ENCODE measurements at regions not wholly inside any gene's neighbourhood (a gene's known extent, or its start where the extent isn't known, plus 50 kb on each side); places are given as distances from the start of the nearest gene placed in this dataset.

- CTCF ChIA-PET, result interaction anchor here (0.7 kb wide), 1 partner anchor 22 kb away, joined by 4 read pairs; no protein-coding TSS in a partner anchor
- Histone ChIP-seq H3K27me3 (replicated peaks in 1 of 2; ENCODE audit: control insufficient read depth in 2 of 2, insufficient read depth in 2 of 2, low read length in 1 of 2) (no peaks in the 10 kb centered on the region), H3K4me2 (ENCODE audit: control insufficient read depth, insufficient read depth) (no peak overlapping the region), H3K9me3 (replicated peaks; ENCODE audit: control insufficient read depth, insufficient read depth, low read length) (no peaks in the 10 kb centered on the region), H3K4me3 (no peak overlapping the region), H2AFZ (ENCODE audit: control insufficient read depth, low read depth, low read length) (no peak overlapping the region), H3K27ac (ENCODE audit: control insufficient read depth, insufficient read depth) (no peak overlapping the region), H4K20me1 (ENCODE audit: control insufficient read depth, insufficient read depth) (no peaks in the 10 kb centered on the region), H3K9ac (ENCODE audit: control insufficient read depth, insufficient read depth, low read length) (no peak overlapping the region), H3K4me1 (ENCODE audit: control insufficient read depth, insufficient read depth, low read length) (no peaks in the 10 kb centered on the region), H3K79me2 (ENCODE audit: control insufficient read depth, insufficient read depth, low read length) (no peaks in the 10 kb centered on the region), H3K36me3 (ENCODE audit: control insufficient read depth in 2 of 2, insufficient read depth in 2 of 2, low read length in 1 of 2) (no peaks in the 10 kb centered on the region)
- ATAC-seq, result no peak
- intact Hi-C loops (cut with micrococcal nuclease; ENCODE audit: unreplicated experiment) (no loop called here), in situ Hi-C loops (cut with MboI) (no loop called here)
- no TSS peak for BruUV-seq (replicated peaks)
- RAD21 ChIA-PET (ENCODE audit: unreplicated experiment), result no interaction called here
- POLR2A ChIA-PET, result no interaction called here
- FAIRE-seq, result no peak
- TF ChIP-seq GATAD2B (conservative IDR thresholded peaks at IDR 0.05; ENCODE audit: low read depth) (no peak), TAF1 (IDR thresholded peaks at IDR 0.05; ENCODE audit: borderline replicate concordance, low read depth, low read length) (no peak), RAD51 (IDR thresholded peaks at IDR 0.05) (no peak), POLR2A (IDR thresholded peaks at IDR 0.05; ENCODE audit: low read depth, low read length) (no peak), YBX1 (IDR thresholded peaks at IDR 0.05) (no peak), ZNF207 (IDR thresholded peaks at IDR 0.05; ENCODE audit: borderline replicate concordance) (no peak), MXI1 (IDR thresholded peaks at IDR 0.05; ENCODE audit: low read depth, low read length) (no peak)
- TF ChIP-seq, protein P1, sequence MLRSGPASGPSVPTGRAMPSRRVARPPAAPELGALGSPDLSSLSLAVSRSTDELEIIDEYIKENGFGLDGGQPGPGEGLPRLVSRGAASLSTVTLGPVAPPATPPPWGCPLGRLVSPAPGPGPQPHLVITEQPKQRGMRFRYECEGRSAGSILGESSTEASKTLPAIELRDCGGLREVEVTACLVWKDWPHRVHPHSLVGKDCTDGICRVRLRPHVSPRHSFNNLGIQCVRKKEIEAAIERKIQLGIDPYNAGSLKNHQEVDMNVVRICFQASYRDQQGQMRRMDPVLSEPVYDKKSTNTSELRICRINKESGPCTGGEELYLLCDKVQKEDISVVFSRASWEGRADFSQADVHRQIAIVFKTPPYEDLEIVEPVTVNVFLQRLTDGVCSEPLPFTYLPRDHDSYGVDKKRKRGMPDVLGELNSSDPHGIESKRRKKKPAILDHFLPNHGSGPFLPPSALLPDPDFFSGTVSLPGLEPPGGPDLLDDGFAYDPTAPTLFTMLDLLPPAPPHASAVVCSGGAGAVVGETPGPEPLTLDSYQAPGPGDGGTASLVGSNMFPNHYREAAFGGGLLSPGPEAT (IDR thresholded peaks at IDR 0.05; ENCODE audit: low read depth), result no peak
- TF ChIP-seq, protein P2, sequence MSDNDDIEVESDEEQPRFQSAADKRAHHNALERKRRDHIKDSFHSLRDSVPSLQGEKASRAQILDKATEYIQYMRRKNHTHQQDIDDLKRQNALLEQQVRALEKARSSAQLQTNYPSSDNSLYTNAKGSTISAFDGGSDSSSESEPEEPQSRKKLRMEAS (IDR thresholded peaks at IDR 0.05; ENCODE audit: low read depth, low read length), result no peak
- TF ChIP-seq, protein P3, sequence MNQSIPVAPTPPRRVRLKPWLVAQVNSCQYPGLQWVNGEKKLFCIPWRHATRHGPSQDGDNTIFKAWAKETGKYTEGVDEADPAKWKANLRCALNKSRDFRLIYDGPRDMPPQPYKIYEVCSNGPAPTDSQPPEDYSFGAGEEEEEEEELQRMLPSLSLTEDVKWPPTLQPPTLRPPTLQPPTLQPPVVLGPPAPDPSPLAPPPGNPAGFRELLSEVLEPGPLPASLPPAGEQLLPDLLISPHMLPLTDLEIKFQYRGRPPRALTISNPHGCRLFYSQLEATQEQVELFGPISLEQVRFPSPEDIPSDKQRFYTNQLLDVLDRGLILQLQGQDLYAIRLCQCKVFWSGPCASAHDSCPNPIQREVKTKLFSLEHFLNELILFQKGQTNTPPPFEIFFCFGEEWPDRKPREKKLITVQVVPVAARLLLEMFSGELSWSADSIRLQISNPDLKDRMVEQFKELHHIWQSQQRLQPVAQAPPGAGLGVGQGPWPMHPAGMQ (IDR thresholded peaks at IDR 0.05; ENCODE audit: borderline replicate concordance), result no peak
- SMC1A ChIA-PET (ENCODE audit: uncharacterized antibody, unreplicated experiment), result interaction anchor here (0.9 kb wide), 1 partner anchor 10 kb away, joined by 4 read pairs; no protein-coding TSS in a partner anchor
- DNase-seq (ENCODE audit: low read depth, low spot score), result no peak
These were observed 243.8 kb downstream of the ADGRL2 start for GRCh38 chr1:82044536-82044935.
